SK-N-MC (cell line): ENCODE measurements at regions not wholly inside any gene's neighbourhood (a gene's known extent, or its start where the extent isn't known, plus 50 kb on each side); places are given as distances from the start of the nearest gene placed in this dataset.

ENCODE experiments used
- EZH2 ChIP-seq: fragments of 200-600 bp; sonication (generic); IDR thresholded peaks from one replicate; pipeline ENCODE4 v1.6.1; 2017; ENCODE audit warnings: antibody characterized with exemption
- FOXP2 ChIP-seq: optimal IDR thresholded peaks from 2 replicates; pipeline ENCODE3; 2011; ENCODE audit warnings: mild to moderate bottlenecking, moderate library complexity; ENCODE audit not compliant: insufficient read depth; ENCODE audit errors: extremely low read length, control extremely low read depth
- POLR2AphosphoS5 ChIP-seq: IDR thresholded peaks from 2 replicates; pipeline ENCODE4 v1.6.1; 2012; ENCODE audit warnings: mild to moderate bottlenecking, low read depth, low read length, borderline replicate concordance

GRCh38 chr6:122026582-122027369 is 372.7 kb upstream of the HSF2 start:
- TF ChIP-seq EZH2 (no peak), POLR2AphosphoS5 (no peak), FOXP2 (no peak)
